Aorta (tissue), 5 donors: ENCODE measurements at regions not wholly inside any gene's neighbourhood (a gene's known extent, or its start where the extent isn't known, plus 50 kb on each side); places are given as distances from the start of the nearest gene placed in this dataset.

ENCODE experiments used
- ATAC-seq: fragments of 200-7000 bp; cut with Tn5 transposase; one replicate; pipeline ENCODE4 v1.9.1; 2022; ENCODE audit warnings: moderate library complexity; ENCODE audit not compliant: low FRiP score
- DNase-seq, 2 donors: peaks; one replicate each; pipeline ENCODE4 v3.0.0-alpha.2; 2020
- H3K27ac ChIP-seq, 2 donors: one replicate each; pipeline ENCODE4 v1.5.1; 2013; ENCODE audit warnings: low read length in 2 of 2, mild to moderate bottlenecking in 2 of 2, moderate library complexity in 2 of 2, control low read depth in 1 of 2, inconsistent platforms in 1 of 2, low read depth in 1 of 2
- H3K27me3 ChIP-seq, 2 donors: one replicate each; pipeline ENCODE4 v1.6.1; 2013; ENCODE audit warnings: control low read depth in 1 of 2, low read length in 1 of 2, mild to moderate bottlenecking in 1 of 2, moderate library complexity in 1 of 2; ENCODE audit not compliant: insufficient read depth in 2 of 2, control insufficient read depth in 1 of 2
- H3K36me3 ChIP-seq, 2 donors: one replicate each; pipeline ENCODE4 v1.6.1; 2013; ENCODE audit warnings: control low read depth in 1 of 2, low read length in 1 of 2, mild to moderate bottlenecking in 1 of 2; ENCODE audit not compliant: insufficient read depth in 2 of 2, control insufficient read depth in 1 of 2
- H3K4me1 ChIP-seq, 2 donors: one replicate each; pipeline ENCODE4 v1.6.1; 2013; ENCODE audit warnings: low read length in 2 of 2, control low read depth in 1 of 2, mild to moderate bottlenecking in 1 of 2, moderate library complexity in 1 of 2; ENCODE audit not compliant: insufficient read depth in 2 of 2, control insufficient read depth in 1 of 2
- H3K4me3 ChIP-seq, 2 donors: one replicate each; pipeline ENCODE4 v1.5.1; 2013; ENCODE audit warnings: low read length in 2 of 2, control low read depth in 1 of 2, mild to moderate bottlenecking in 1 of 2
- H3K9me3 ChIP-seq: one replicate; pipeline ENCODE4 v1.6.1; 2013; ENCODE audit warnings: mild to moderate bottlenecking, low read length; ENCODE audit not compliant: control insufficient read depth
- WGBS, 2 donors: extraction: QIAGEN DNeasy Blood & Tissue Kit; methylation state at CpG; one replicate each; pipeline ENCODE4 v1.1.7; 2013; 5-methylcytosine and 5-hydroxymethylcytosine counted together
- intact Hi-C, 2 donors: fragments of 100-400 bp; cut with DNase I; formaldehyde crosslinking; loops; one replicate each; pipeline versions ENCODE4 v1.14.2 to v1.15.0; 2022
- donor health status: healthy with polysubstance abuse.
- donor health status: Bipolar disorder and iron deficiency.
- donor health status: DM: no; HTN: no; CAD: no.
- donor health status: DM: no; HTN: no; CAD: no.
- donor health status: DM: yes; HTN: yes; CAD: no.

- no peak for ATAC-seq
- H3K4me1 ChIP-seq: no peaks in the 10 kb centered on the region
- DNase-seq: no peak
- no peaks in the 10 kb centered on the region for H3K36me3 ChIP-seq
- H3K4me3 ChIP-seq: no peak overlapping the region
- intact Hi-C loops: no loop called here
- no peak overlapping the region for H3K27ac ChIP-seq
- H3K27me3 ChIP-seq: no peaks in the 10 kb centered on the region
- H3K9me3 ChIP-seq: no peaks in the 10 kb centered on the region
Measured at GRCh38 chr6:121020656-121021055, 313.6 kb downstream of the TBC1D32 start.

- intact Hi-C loops: no loop called here
- no peaks in the 10 kb centered on the region for H3K27me3 ChIP-seq
- no peaks in the 10 kb centered on the region for H3K4me1 ChIP-seq
- no peak for DNase-seq
- no peak overlapping the region for H3K27ac ChIP-seq
- H3K4me3 ChIP-seq: no peak overlapping the region
- peaks cover 2% of the 10 kb centered on the region for H3K9me3 ChIP-seq
- H3K36me3 ChIP-seq: no peaks in the 10 kb centered on the region
- no peak for ATAC-seq
Measured at GRCh38 chr6:121008553-121008952, 325.7 kb downstream of the TBC1D32 start.

GRCh38 chr6:121006024-121006423, 328.3 kb downstream of the TBC1D32 start:
- intact Hi-C loops: no loop called here
- Histone ChIP-seq H3K4me1 (no peaks in the 10 kb centered on the region), H3K36me3 (no peaks in the 10 kb centered on the region), H3K9me3 (peaks cover 3% of the 10 kb centered on the region), H3K27me3 (no peaks in the 10 kb centered on the region), H3K27ac (no peak overlapping the region), H3K4me3 (no peak overlapping the region)
- no peak for ATAC-seq
- DNase-seq: no peak
- WGBS, 2 donors: 85% methylated on average over 2 of the region's 2 CpGs

- DNase-seq: no peak
- H3K9me3 ChIP-seq: peaks cover 3% of the 10 kb centered on the region
- no peak overlapping the region for H3K4me3 ChIP-seq
- no peak for ATAC-seq
- H3K36me3 ChIP-seq: no peaks in the 10 kb centered on the region
- H3K27ac ChIP-seq: no peak overlapping the region
- H3K4me1 ChIP-seq: no peaks in the 10 kb centered on the region
- 61 to 63% methylated on average over 5 of the region's 5 CpGs for WGBS, 2 donors
- intact Hi-C loops: no loop called here
- H3K27me3 ChIP-seq: no peaks in the 10 kb centered on the region
Measured at GRCh38 chr6:121000381-121000780, 333.9 kb downstream of the TBC1D32 start.

GRCh38 chr6:120996340-120996739, 337.9 kb downstream of the TBC1D32 start:
- intact Hi-C loops: no loop called here
- H3K36me3 ChIP-seq: no peaks in the 10 kb centered on the region
- no peak overlapping the region for H3K27ac ChIP-seq
- no peak overlapping the region for H3K4me3 ChIP-seq
- DNase-seq (no peak), ATAC-seq (no peak)
- WGBS, 2 donors: 47 to 51% methylated on average over 5 of the region's 5 CpGs
- H3K27me3 ChIP-seq: no peaks in the 10 kb centered on the region
- H3K9me3 ChIP-seq: no peaks in the 10 kb centered on the region
- no peaks in the 10 kb centered on the region for H3K4me1 ChIP-seq

GRCh38 chr6:120994573-120994967, 339.7 kb downstream of the TBC1D32 start:
- Histone ChIP-seq H3K4me3 (no peak overlapping the region), H3K27me3 (no peaks in the 10 kb centered on the region), H3K9me3 (no peaks in the 10 kb centered on the region), H3K27ac (no peak overlapping the region), H3K36me3 (no peaks in the 10 kb centered on the region), H3K4me1 (no peaks in the 10 kb centered on the region)
- ATAC-seq: no peak
- WGBS, 2 donors: 49 to 62% methylated on average over 4 of the region's 4 CpGs
- DNase-seq: no peak
- intact Hi-C loops: no loop called here

- Histone ChIP-seq H3K4me1 (no peaks in the 10 kb centered on the region), H3K9me3 (no peaks in the 10 kb centered on the region), H3K36me3 (no peaks in the 10 kb centered on the region), H3K27ac (no peak overlapping the region), H3K27me3 (no peaks in the 10 kb centered on the region), H3K4me3 (no peak overlapping the region)
- no peak for DNase-seq
- intact Hi-C loops: no loop called here
- 58 to 65% methylated on average over 2 of the region's 2 CpGs for WGBS, 2 donors
- ATAC-seq: no peak
Measured at GRCh38 chr6:120993929-120994572, 340.2 kb downstream of the TBC1D32 start.

GRCh38 chr6:120992257-120992656, 342.0 kb downstream of the TBC1D32 start:
- intact Hi-C loops: no loop called here
- Histone ChIP-seq H3K27ac (no peak overlapping the region), H3K36me3 (no peaks in the 10 kb centered on the region), H3K9me3 (no peaks in the 10 kb centered on the region), H3K27me3 (no peaks in the 10 kb centered on the region), H3K4me3 (no peak overlapping the region), H3K4me1 (no peaks in the 10 kb centered on the region)
- DNase-seq (no peak), ATAC-seq (no peak)

- no peaks in the 10 kb centered on the region for H3K36me3 ChIP-seq
- H3K9me3 ChIP-seq: no peaks in the 10 kb centered on the region
- intact Hi-C loops: no loop called here
- DNase-seq: no peak
- H3K4me1 ChIP-seq: no peaks in the 10 kb centered on the region
- H3K27me3 ChIP-seq: no peaks in the 10 kb centered on the region
- H3K4me3 ChIP-seq: no peak overlapping the region
- H3K27ac ChIP-seq: no peak overlapping the region
- WGBS, 2 donors: 75 to 76% methylated on average over 5 of the region's 5 CpGs
- ATAC-seq: no peak
Measured at GRCh38 chr6:120990866-120991265, 343.4 kb downstream of the TBC1D32 start.
